ENCODE measurements at regions not wholly inside any gene's neighbourhood (a gene's known extent, or its start where the extent isn't known, plus 50 kb on each side); places are given as distances from the start of the nearest gene placed in this dataset.

- POLR2A ChIA-PET = no interaction called here
- Histone ChIP-seq H3K4me1 (ENCODE audit: insufficient read depth, low read length) (no peaks in the 10 kb centered on the region), H3K36me3 (ENCODE audit: insufficient read depth, low read length) (no peaks in the 10 kb centered on the region), H3K4me3 (ENCODE audit: low read length) (no peak overlapping the region), H3K27me3 (ENCODE audit: insufficient read depth, low read length, poor library complexity, severe bottlenecking) (no peaks in the 10 kb centered on the region), H3K27ac (ENCODE audit: low read depth, low read length) (no peak overlapping the region), H3K9me3 (ENCODE audit: low read length) (no peaks in the 10 kb centered on the region)
- no peaks in the 10 kb centered on the region for H3K4me1 Mint-ChIP-seq
- no peak overlapping the region for H3K27ac Mint-ChIP-seq
- H3K9me3 Mint-ChIP-seq = peaks cover 0 to 7% (median 0%) of the 10 kb centered on the region in 5 donors
- no peaks in the 10 kb centered on the region for H3K36me3 Mint-ChIP-seq
- no peak for DNase-seq
- CTCF ChIA-PET = no interaction called here
- H3K4me3 Mint-ChIP-seq = no peak overlapping the region
- peaks cover 5 to 13% of the 10 kb centered on the region in 2 donors for H3K27me3 Mint-ChIP-seq
Observed at GRCh38 chr10:131657318-131657984, 243.4 kb upstream of the PPP2R2D start.

DNA sequence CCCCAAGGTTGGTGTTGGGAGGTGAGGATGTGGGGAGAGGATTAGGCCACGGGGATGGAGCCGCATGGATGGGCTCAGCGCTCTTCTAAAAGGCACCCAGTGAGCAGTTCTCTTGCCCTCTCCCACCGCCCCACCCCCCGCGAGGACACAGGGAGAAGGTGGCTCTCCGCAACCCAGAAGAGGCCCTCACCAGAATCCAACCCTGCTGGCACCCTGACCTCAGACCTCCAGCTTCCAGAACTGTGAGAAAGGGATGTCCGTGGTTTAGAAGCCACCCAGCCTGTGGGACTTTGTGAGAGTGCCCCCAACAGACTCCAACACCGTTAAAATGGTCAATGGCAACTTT, 242.8 kb upstream of the PPP2R2D start:
- Mint-ChIP-seq H3K4me1 (no peaks in the 10 kb centered on the region), H3K27me3 (peaks cover 5 to 10% of the 10 kb centered on the region in 2 donors), H3K36me3 (no peaks in the 10 kb centered on the region), H3K4me3 (no peak overlapping the region), H3K9me3 (peaks cover 0 to 7% (median 0%) of the 10 kb centered on the region in 5 donors), H3K27ac (no peak overlapping the region)
- no peaks in the 10 kb centered on the region for H3K4me1 ChIP-seq (ENCODE audit: insufficient read depth, low read length)
- ChIA-PET CTCF (no interaction called here), POLR2A (no interaction called here)
- no peak for DNase-seq
- H3K4me3 ChIP-seq (ENCODE audit: low read length) = no peak overlapping the region
- no peaks in the 10 kb centered on the region for H3K27me3 ChIP-seq (ENCODE audit: insufficient read depth, low read length, poor library complexity, severe bottlenecking)
- no peak overlapping the region for H3K27ac ChIP-seq (ENCODE audit: low read depth, low read length)
- no peaks in the 10 kb centered on the region for H3K9me3 ChIP-seq (ENCODE audit: low read length)
- H3K36me3 ChIP-seq (ENCODE audit: insufficient read depth, low read length) = no peaks in the 10 kb centered on the region

GRCh38 chr10:131658476-131659110, 242.2 kb upstream of the PPP2R2D start:
- H3K36me3 ChIP-seq (ENCODE audit: insufficient read depth, low read length) = no peaks in the 10 kb centered on the region
- no peaks in the 10 kb centered on the region for H3K4me1 ChIP-seq (ENCODE audit: insufficient read depth, low read length)
- no peak overlapping the region for H3K27ac Mint-ChIP-seq
- H3K9me3 Mint-ChIP-seq = peaks cover 0 to 7% (median 0%) of the 10 kb centered on the region in 5 donors
- no peak overlapping the region for H3K4me3 Mint-ChIP-seq
- H3K4me1 Mint-ChIP-seq = no peaks in the 10 kb centered on the region
- ChIA-PET CTCF (no interaction called here), POLR2A (no interaction called here)
- H3K36me3 Mint-ChIP-seq = no peaks in the 10 kb centered on the region
- peaks cover 5 to 10% of the 10 kb centered on the region in 2 donors for H3K27me3 Mint-ChIP-seq
- no peaks in the 10 kb centered on the region for H3K27me3 ChIP-seq (ENCODE audit: insufficient read depth, low read length, poor library complexity, severe bottlenecking)
- H3K9me3 ChIP-seq (ENCODE audit: low read length) = no peaks in the 10 kb centered on the region
- DNase-seq = no peak
- no peak overlapping the region for H3K4me3 ChIP-seq (ENCODE audit: low read length)
- H3K27ac ChIP-seq (ENCODE audit: low read depth, low read length) = no peak overlapping the region

DNA sequence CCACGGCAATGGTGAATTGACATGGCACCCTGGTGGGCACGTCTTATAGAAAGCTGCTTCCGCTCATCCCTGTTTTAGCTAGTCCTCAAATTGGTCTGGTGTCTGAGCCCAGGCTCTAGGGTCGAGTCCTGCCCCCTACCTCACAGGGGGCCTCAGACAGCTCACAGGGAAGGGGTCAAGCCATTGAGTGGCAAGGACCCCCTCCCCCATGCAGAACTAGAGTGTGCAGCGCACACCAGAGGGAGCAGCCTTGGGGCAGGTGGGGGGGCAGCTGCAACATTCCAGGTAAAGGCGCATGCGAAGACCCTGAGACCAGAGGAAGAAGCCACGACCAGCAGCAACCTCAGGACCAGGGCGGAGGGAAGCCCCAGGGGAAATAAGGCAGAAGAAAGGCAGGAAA, 240.4 kb upstream of the PPP2R2D start:
- no peaks in the 10 kb centered on the region for H3K4me1 Mint-ChIP-seq
- Histone ChIP-seq H3K4me3 (ENCODE audit: low read length) (no peak overlapping the region), H3K36me3 (ENCODE audit: insufficient read depth, low read length) (no peaks in the 10 kb centered on the region), H3K27me3 (ENCODE audit: insufficient read depth, low read length, poor library complexity, severe bottlenecking) (no peaks in the 10 kb centered on the region), H3K27ac (ENCODE audit: low read depth, low read length) (no peak overlapping the region), H3K4me1 (ENCODE audit: insufficient read depth, low read length) (no peaks in the 10 kb centered on the region), H3K9me3 (ENCODE audit: low read length) (no peaks in the 10 kb centered on the region)
- peaks cover 0 to 6% (median 3%) of the 10 kb centered on the region in 5 donors for H3K9me3 Mint-ChIP-seq
- no peak for DNase-seq
- ChIA-PET POLR2A (no interaction called here), CTCF (no interaction called here)
- H3K27ac Mint-ChIP-seq = no peak overlapping the region
- no peaks in the 10 kb centered on the region for H3K36me3 Mint-ChIP-seq
- H3K27me3 Mint-ChIP-seq = peaks cover 0 to 10% of the 10 kb centered on the region in 2 donors
- H3K4me3 Mint-ChIP-seq = no peak overlapping the region

- H3K27me3 ChIP-seq (ENCODE audit: insufficient read depth, low read length, poor library complexity, severe bottlenecking) = no peaks in the 10 kb centered on the region
- H3K4me3 Mint-ChIP-seq = no peak overlapping the region
- peaks cover 0 to 5% (median 3%) of the 10 kb centered on the region in 5 donors for H3K9me3 Mint-ChIP-seq
- H3K27me3 Mint-ChIP-seq = peaks cover 0 to 10% of the 10 kb centered on the region in 2 donors
- H3K36me3 Mint-ChIP-seq = no peaks in the 10 kb centered on the region
- no peak overlapping the region for H3K4me3 ChIP-seq (ENCODE audit: low read length)
- peak overlapping the region in 1 of 8 donors; percentile 46 for H3K27ac Mint-ChIP-seq
- ChIA-PET CTCF (no interaction called here), POLR2A (no interaction called here)
- H3K36me3 ChIP-seq (ENCODE audit: insufficient read depth, low read length) = no peaks in the 10 kb centered on the region
- no peaks in the 10 kb centered on the region for H3K4me1 Mint-ChIP-seq
- H3K27ac ChIP-seq (ENCODE audit: low read depth, low read length) = no peak overlapping the region
- no peaks in the 10 kb centered on the region for H3K9me3 ChIP-seq (ENCODE audit: low read length)
- H3K4me1 ChIP-seq (ENCODE audit: insufficient read depth, low read length) = no peaks in the 10 kb centered on the region
- no peak for DNase-seq
Observed at GRCh38 chr10:131662851-131663250, 238.0 kb upstream of the PPP2R2D start.

- DNase-seq = no peak
- Histone ChIP-seq H3K27ac (ENCODE audit: low read depth, low read length) (no peak overlapping the region), H3K9me3 (ENCODE audit: low read length) (no peaks in the 10 kb centered on the region), H3K36me3 (ENCODE audit: insufficient read depth, low read length) (no peaks in the 10 kb centered on the region), H3K4me3 (ENCODE audit: low read length) (no peak overlapping the region), H3K27me3 (ENCODE audit: insufficient read depth, low read length, poor library complexity, severe bottlenecking) (no peaks in the 10 kb centered on the region), H3K4me1 (ENCODE audit: insufficient read depth, low read length) (no peaks in the 10 kb centered on the region)
- H3K4me3 Mint-ChIP-seq = no peak overlapping the region
- no peaks in the 10 kb centered on the region for H3K4me1 Mint-ChIP-seq
- H3K9me3 Mint-ChIP-seq = peaks cover 0 to 5% (median 3%) of the 10 kb centered on the region in 5 donors
- peaks cover 0 to 10% of the 10 kb centered on the region in 2 donors for H3K27me3 Mint-ChIP-seq
- POLR2A ChIA-PET = no interaction called here
- H3K27ac Mint-ChIP-seq = no peak overlapping the region
- no peaks in the 10 kb centered on the region for H3K36me3 Mint-ChIP-seq
- CTCF ChIA-PET = no interaction called here
Observed at GRCh38 chr10:131663351-131663750, 237.5 kb upstream of the PPP2R2D start.

- peaks cover 0 to 5% of the 10 kb centered on the region in 2 donors for H3K27me3 Mint-ChIP-seq
- Histone ChIP-seq H3K36me3 (ENCODE audit: insufficient read depth, low read length) (no peaks in the 10 kb centered on the region), H3K4me1 (ENCODE audit: insufficient read depth, low read length) (no peaks in the 10 kb centered on the region), H3K27ac (ENCODE audit: low read depth, low read length) (no peak overlapping the region), H3K27me3 (ENCODE audit: insufficient read depth, low read length, poor library complexity, severe bottlenecking) (no peaks in the 10 kb centered on the region), H3K9me3 (ENCODE audit: low read length) (no peaks in the 10 kb centered on the region), H3K4me3 (ENCODE audit: low read length) (no peak overlapping the region)
- POLR2A ChIA-PET = no interaction called here
- H3K4me1 Mint-ChIP-seq = no peaks in the 10 kb centered on the region
- H3K27ac Mint-ChIP-seq = no peak overlapping the region
- H3K36me3 Mint-ChIP-seq = no peaks in the 10 kb centered on the region
- CTCF ChIA-PET = no interaction called here
- peaks cover 0 to 7% (median 2%) of the 10 kb centered on the region in 5 donors for H3K9me3 Mint-ChIP-seq
- DNase-seq = no peak
- H3K4me3 Mint-ChIP-seq = no peak overlapping the region
Observed at GRCh38 chr10:131666091-131666490, 234.7 kb upstream of the PPP2R2D start.

- H3K4me1 ChIP-seq (ENCODE audit: insufficient read depth, low read length) = no peaks in the 10 kb centered on the region
- no peaks in the 10 kb centered on the region for H3K4me1 Mint-ChIP-seq
- POLR2A ChIA-PET = no interaction called here
Observed at GRCh38 chr10:131667047-131667446, 233.8 kb upstream of the PPP2R2D start.

More at GRCh38 chr10:131667047-131667446, 233.8 kb upstream of the PPP2R2D start:
- CTCF ChIA-PET = no interaction called here
- Mint-ChIP-seq H3K27ac (no peak overlapping the region), H3K36me3 (no peaks in the 10 kb centered on the region), H3K27me3 (peaks cover 0 to 5% of the 10 kb centered on the region in 2 donors), H3K4me3 (no peak overlapping the region), H3K9me3 (peaks cover 0 to 5% (median 2%) of the 10 kb centered on the region in 5 donors)
- H3K9me3 ChIP-seq (ENCODE audit: low read length) = no peaks in the 10 kb centered on the region
- no peaks in the 10 kb centered on the region for H3K27me3 ChIP-seq (ENCODE audit: insufficient read depth, low read length, poor library complexity, severe bottlenecking)
- DNase-seq = no peak
- H3K27ac ChIP-seq (ENCODE audit: low read depth, low read length) = no peak overlapping the region
- H3K4me3 ChIP-seq (ENCODE audit: low read length) = no peak overlapping the region
- no peaks in the 10 kb centered on the region for H3K36me3 ChIP-seq (ENCODE audit: insufficient read depth, low read length)
